ENCODE measurements at regions not wholly inside any gene's neighbourhood (a gene's known extent, or its start where the extent isn't known, plus 50 kb on each side); places are given as distances from the start of the nearest gene placed in this dataset.
A peak's percentile ranks its signal among the peaks of the same experiment; 100 is the strongest.

DNA sequence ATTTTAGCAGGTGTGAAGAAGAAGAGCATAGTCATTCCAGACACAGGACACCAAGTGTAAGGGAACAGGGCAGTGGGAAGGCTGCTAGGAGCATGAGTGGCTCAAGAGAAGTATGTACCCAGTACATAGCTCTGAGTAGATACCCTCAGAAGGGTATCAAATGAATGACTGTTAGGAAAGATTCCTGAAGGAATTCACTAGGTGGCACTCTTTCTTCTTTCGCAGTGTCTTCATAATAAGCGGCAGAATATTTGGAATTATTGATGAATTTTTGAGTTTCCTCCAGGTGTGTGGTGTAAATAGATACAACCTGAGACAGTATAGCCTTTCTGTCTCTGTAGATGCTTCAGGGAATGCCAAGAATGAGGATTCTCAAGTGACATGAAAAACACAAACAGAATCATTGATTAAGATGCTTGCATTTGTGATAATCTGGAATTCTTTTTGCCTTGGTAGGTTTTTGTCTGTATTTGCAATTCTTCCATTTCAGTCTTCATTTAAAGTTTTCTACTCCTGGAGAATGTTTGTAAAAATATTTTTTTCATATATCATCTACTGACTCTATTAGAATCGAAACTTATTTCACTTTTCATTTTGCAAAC is 264.3 kb upstream of the RIMS1 start:
- no peak overlapping the region for H3K4me2 ChIP-seq (ENCODE audit: insufficient read depth, low read length)
- H2AFZ ChIP-seq (ENCODE audit: low read length) = no peak overlapping the region
- H3K27ac ChIP-seq (ENCODE audit: low read depth, low read length) = no peak overlapping the region
- no peaks in the 10 kb centered on the region for H3K9me3 ChIP-seq (ENCODE audit: low read depth, low read length)
- H3K27me3 ChIP-seq (ENCODE audit: insufficient read depth, low read length) = peaks cover 6% of the 10 kb centered on the region
- no peak overlapping the region for H3K4me3 ChIP-seq (ENCODE audit: insufficient read depth, low read length)
- H3K36me3 ChIP-seq (ENCODE audit: insufficient read depth, low read length) = no peaks in the 10 kb centered on the region
- H3K79me2 ChIP-seq (ENCODE audit: insufficient read depth, low read length) = no peaks in the 10 kb centered on the region
- DNase-seq (ENCODE audit: insufficient read length, low spot score, missing footprints) = no peak
- no peaks in the 10 kb centered on the region for H3K4me1 ChIP-seq (ENCODE audit: insufficient read depth, low read length)
- no peaks in the 10 kb centered on the region for H4K20me1 ChIP-seq (ENCODE audit: insufficient read depth, low read length)
- TF ChIP-seq, protein P1, sequence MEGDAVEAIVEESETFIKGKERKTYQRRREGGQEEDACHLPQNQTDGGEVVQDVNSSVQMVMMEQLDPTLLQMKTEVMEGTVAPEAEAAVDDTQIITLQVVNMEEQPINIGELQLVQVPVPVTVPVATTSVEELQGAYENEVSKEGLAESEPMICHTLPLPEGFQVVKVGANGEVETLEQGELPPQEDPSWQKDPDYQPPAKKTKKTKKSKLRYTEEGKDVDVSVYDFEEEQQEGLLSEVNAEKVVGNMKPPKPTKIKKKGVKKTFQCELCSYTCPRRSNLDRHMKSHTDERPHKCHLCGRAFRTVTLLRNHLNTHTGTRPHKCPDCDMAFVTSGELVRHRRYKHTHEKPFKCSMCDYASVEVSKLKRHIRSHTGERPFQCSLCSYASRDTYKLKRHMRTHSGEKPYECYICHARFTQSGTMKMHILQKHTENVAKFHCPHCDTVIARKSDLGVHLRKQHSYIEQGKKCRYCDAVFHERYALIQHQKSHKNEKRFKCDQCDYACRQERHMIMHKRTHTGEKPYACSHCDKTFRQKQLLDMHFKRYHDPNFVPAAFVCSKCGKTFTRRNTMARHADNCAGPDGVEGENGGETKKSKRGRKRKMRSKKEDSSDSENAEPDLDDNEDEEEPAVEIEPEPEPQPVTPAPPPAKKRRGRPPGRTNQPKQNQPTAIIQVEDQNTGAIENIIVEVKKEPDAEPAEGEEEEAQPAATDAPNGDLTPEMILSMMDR (IDR thresholded peaks at IDR 0.05; ENCODE audit: extremely low read depth, low read depth, low read length) = peak; percentile 57

DNA sequence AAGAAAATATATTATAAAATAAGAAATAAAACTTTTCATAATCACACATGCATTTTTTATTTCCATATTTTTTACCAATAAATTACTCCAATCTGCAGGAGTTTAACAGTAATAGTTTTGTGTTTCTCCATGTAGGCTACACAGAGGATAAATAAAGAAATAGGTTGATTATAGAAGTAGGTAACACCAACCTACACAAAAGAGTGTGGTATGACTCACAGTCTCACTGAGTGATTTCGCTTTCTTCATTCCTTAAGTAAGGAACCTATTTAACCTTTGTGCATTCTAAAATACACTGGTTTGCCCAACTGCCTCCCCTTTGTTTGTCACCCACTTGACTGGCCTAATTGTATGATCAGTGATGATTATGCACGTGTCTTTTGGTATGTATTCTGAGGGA is 244.2 kb upstream of the RIMS1 start:
- H3K36me3 ChIP-seq (ENCODE audit: insufficient read depth, low read length) = no peaks in the 10 kb centered on the region
- H3K4me1 ChIP-seq (ENCODE audit: insufficient read depth, low read length) = no peaks in the 10 kb centered on the region
- no peak for DNase-seq (ENCODE audit: insufficient read length, low spot score, missing footprints)
- H3K27me3 ChIP-seq (ENCODE audit: insufficient read depth, low read length) = no peaks in the 10 kb centered on the region
- no peaks in the 10 kb centered on the region for H4K20me1 ChIP-seq (ENCODE audit: insufficient read depth, low read length)
- no peak overlapping the region for H3K4me2 ChIP-seq (ENCODE audit: insufficient read depth, low read length)
- TF ChIP-seq, protein P1 (IDR thresholded peaks at IDR 0.05; ENCODE audit: extremely low read depth, low read depth, low read length) = no peak
- H3K79me2 ChIP-seq (ENCODE audit: insufficient read depth, low read length) = no peaks in the 10 kb centered on the region
- H3K9me3 ChIP-seq (ENCODE audit: low read depth, low read length) = no peaks in the 10 kb centered on the region
- H2AFZ ChIP-seq (ENCODE audit: low read length) = no peak overlapping the region
- no peak overlapping the region for H3K27ac ChIP-seq (ENCODE audit: low read depth, low read length)
- H3K4me3 ChIP-seq (ENCODE audit: insufficient read depth, low read length) = no peak overlapping the region

DNA sequence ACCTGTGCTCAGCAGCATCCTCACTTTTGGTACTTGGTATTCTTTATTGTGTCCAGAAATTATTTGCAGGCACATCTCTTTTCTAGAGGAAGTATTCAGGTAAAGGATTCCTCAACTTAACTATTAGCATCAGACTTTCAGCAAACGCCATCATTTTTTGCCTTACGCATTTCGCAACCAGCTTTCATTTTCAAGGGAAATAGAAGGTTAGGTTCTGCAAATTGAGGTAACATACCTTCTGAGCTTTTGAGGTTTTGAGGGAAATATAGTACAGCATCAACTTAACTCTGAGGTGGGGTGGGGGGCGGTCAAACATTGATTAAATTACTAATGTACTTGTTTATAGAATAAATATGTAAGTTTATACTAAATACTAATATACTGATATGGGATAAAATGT is 243.6 kb upstream of the RIMS1 start:
- H3K4me2 ChIP-seq (ENCODE audit: insufficient read depth, low read length) = no peak overlapping the region
- H2AFZ ChIP-seq (ENCODE audit: low read length) = no peak overlapping the region
- no peaks in the 10 kb centered on the region for H3K27me3 ChIP-seq (ENCODE audit: insufficient read depth, low read length)
- H4K20me1 ChIP-seq (ENCODE audit: insufficient read depth, low read length) = no peaks in the 10 kb centered on the region
- no peak for DNase-seq (ENCODE audit: insufficient read length, low spot score, missing footprints)
- H3K4me1 ChIP-seq (ENCODE audit: insufficient read depth, low read length) = no peaks in the 10 kb centered on the region
- H3K79me2 ChIP-seq (ENCODE audit: insufficient read depth, low read length) = no peaks in the 10 kb centered on the region
- H3K27ac ChIP-seq (ENCODE audit: low read depth, low read length) = no peak overlapping the region
- TF ChIP-seq, protein P1 (IDR thresholded peaks at IDR 0.05; ENCODE audit: extremely low read depth, low read depth, low read length) = no peak
- no peaks in the 10 kb centered on the region for H3K36me3 ChIP-seq (ENCODE audit: insufficient read depth, low read length)
- no peaks in the 10 kb centered on the region for H3K9me3 ChIP-seq (ENCODE audit: low read depth, low read length)
- H3K4me3 ChIP-seq (ENCODE audit: insufficient read depth, low read length) = no peak overlapping the region

DNA sequence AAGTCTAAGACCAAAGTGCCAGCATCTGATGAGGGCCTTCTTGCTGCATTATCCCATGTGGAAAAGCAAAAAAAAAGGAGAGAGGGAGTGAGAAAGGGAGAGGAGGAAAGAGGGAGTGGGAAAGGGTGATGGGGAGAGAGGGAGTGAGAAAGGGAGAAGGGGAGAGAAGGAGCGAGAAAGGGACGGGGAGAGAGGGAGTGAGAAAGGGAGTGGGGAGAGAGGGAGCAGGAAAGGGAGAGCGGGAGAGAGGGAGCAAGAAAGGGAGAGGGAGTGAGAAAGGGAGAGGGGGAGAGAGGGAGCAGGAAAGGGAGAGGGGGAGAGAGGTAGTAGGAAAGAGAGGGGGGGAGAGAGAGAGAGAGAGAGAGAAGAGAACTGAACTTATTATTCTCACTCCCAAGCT is 241.1 kb upstream of the RIMS1 start:
- Histone ChIP-seq H3K4me1 (ENCODE audit: insufficient read depth, low read length) (no peaks in the 10 kb centered on the region), H3K36me3 (ENCODE audit: insufficient read depth, low read length) (no peaks in the 10 kb centered on the region), H2AFZ (ENCODE audit: low read length) (no peak overlapping the region), H3K79me2 (ENCODE audit: insufficient read depth, low read length) (no peaks in the 10 kb centered on the region), H3K9me3 (ENCODE audit: low read depth, low read length) (no peaks in the 10 kb centered on the region), H3K27me3 (ENCODE audit: insufficient read depth, low read length) (no peaks in the 10 kb centered on the region), H3K27ac (ENCODE audit: low read depth, low read length) (no peak overlapping the region), H4K20me1 (ENCODE audit: insufficient read depth, low read length) (no peaks in the 10 kb centered on the region), H3K4me2 (ENCODE audit: insufficient read depth, low read length) (no peak overlapping the region), H3K4me3 (ENCODE audit: insufficient read depth, low read length) (no peak overlapping the region)
- no peak for DNase-seq (ENCODE audit: insufficient read length, low spot score, missing footprints)
- TF ChIP-seq, protein P1 (IDR thresholded peaks at IDR 0.05; ENCODE audit: extremely low read depth, low read depth, low read length) = no peak
